H1 (cell line): ENCODE measurements at regions not wholly inside any gene's neighbourhood (a gene's known extent, or its start where the extent isn't known, plus 50 kb on each side); places are given as distances from the start of the nearest gene placed in this dataset.

Experiments
- CTCF ChIA-PET: fragments of 300-600 bp; sonication (Branson Sonifier 250); formaldehyde crosslinking; loops from one replicate; lab custom pipeline; 2021; ENCODE audit not compliant: partially characterized antibody; lab: Charles Lee
- POLR2A ChIA-PET: fragments of 300-600 bp; sonication (Branson Sonifier 250); formaldehyde crosslinking; loops from one replicate; lab custom pipeline; 2021; ENCODE audit warnings: inconsistent platforms; ENCODE audit not compliant: partially characterized antibody; lab: Charles Lee
- DNase-seq, 2 experiments: peaks; one replicate each; pipeline versions ENCODE4 v3.0.0 to v3.0.0-alpha.2; 2010 to 2022; ENCODE audit warnings: low spot score in 2 of 2, low read depth in 1 of 2, mixed read lengths in 1 of 2
- FAIRE-seq: peaks from 2 replicates; lab custom pipeline; 2011; peaks lifted over from hg19 to GRCh38; lab: Jason Lieb, UNC
- H2AFZ ChIP-seq: 2 replicates; pipeline ENCODE4 v1.8.1; 2012; ENCODE audit warnings: low read length, inconsistent platforms
- H2AK5ac ChIP-seq: 2 replicates; pipeline ENCODE4 v1.6.1; 2013; ENCODE audit warnings: low read depth, low read length
- H2BK120ac ChIP-seq: replicated peaks from 2 replicates; pipeline ENCODE3; 2013; ENCODE audit warnings: low read depth, low read length, inconsistent platforms
- H2BK12ac ChIP-seq: 2 replicates; pipeline ENCODE4 v1.6.1; 2013; ENCODE audit warnings: low read depth, low read length
- H2BK15ac ChIP-seq: 2 replicates; pipeline ENCODE4 v1.6.1; 2013; ENCODE audit warnings: low read length
- H2BK20ac ChIP-seq: 2 replicates; pipeline ENCODE4 v1.6.1; 2013; ENCODE audit warnings: low read length
- H2BK5ac ChIP-seq: 2 replicates; pipeline ENCODE4 v1.6.1; 2013; ENCODE audit warnings: low read depth, low read length
- H3K14ac ChIP-seq: 2 replicates; pipeline ENCODE4 v1.6.1; 2013; ENCODE audit warnings: inconsistent platforms; ENCODE audit not compliant: insufficient read length
- H3K18ac ChIP-seq: 2 replicates; pipeline ENCODE4 v1.6.1; 2013; ENCODE audit warnings: low read length; ENCODE audit errors: extremely low read depth
- H3K23ac ChIP-seq: 2 replicates; pipeline ENCODE4 v1.6.1; 2013; ENCODE audit warnings: inconsistent platforms; ENCODE audit not compliant: insufficient read length
- H3K23me2 ChIP-seq: 2 replicates; pipeline ENCODE4 v1.6.1; 2013; ENCODE audit warnings: low read depth, low read length
- H3K27ac ChIP-seq: 2 replicates; pipeline ENCODE4 v1.6.1; 2011; ENCODE audit warnings: low read depth, low read length, inconsistent platforms
- H3K27me3 ChIP-seq, 4 experiments: replicated peaks in 1 of 4; 1 replicate in 1 of 4; 2 replicates in 3 of 4; pipeline versions ENCODE4 v1.6.1 to v1.8.1; 2011 to 2013; ENCODE audit warnings: low read length in 3 of 4, mild to moderate bottlenecking in 3 of 4, inconsistent platforms in 2 of 4, mixed read lengths in 2 of 4, moderate library complexity in 1 of 4; ENCODE audit not compliant: control insufficient read depth in 3 of 4, insufficient read depth in 3 of 4; ENCODE audit errors: extremely low read depth in 1 of 4
- H3K36me3 ChIP-seq, 4 experiments: 2 replicates each; pipeline versions ENCODE4 v1.6.1 to v1.8.1; 2011 to 2013; ENCODE audit warnings: mild to moderate bottlenecking in 4 of 4, low read length in 3 of 4, moderate library complexity in 2 of 4, control low read depth in 1 of 4, inconsistent platforms in 1 of 4; ENCODE audit not compliant: insufficient read depth in 4 of 4, control insufficient read depth in 2 of 4
- H3K4ac ChIP-seq: replicated peaks from 2 replicates; pipeline ENCODE3; 2013; ENCODE audit warnings: low read length, low read depth, mixed read lengths, inconsistent platforms; ENCODE audit not compliant: insufficient read length
- H3K4me1 ChIP-seq, 4 experiments: replicated peaks in 1 of 4; 1 replicate in 1 of 4; 2 replicates in 3 of 4; pipeline versions ENCODE4 v1.6.1 to v1.8.1; 2011 to 2013; ENCODE audit warnings: low read length in 3 of 4, inconsistent platforms in 2 of 4, mixed read lengths in 1 of 4; ENCODE audit not compliant: insufficient read depth in 4 of 4, control insufficient read depth in 3 of 4
- H3K4me2 ChIP-seq, 2 experiments: 2 replicates each; pipeline versions ENCODE4 v1.6.1 to v1.8.1; 2011 to 2013; ENCODE audit warnings: low read depth in 2 of 2, low read length in 2 of 2, control low read depth in 1 of 2, inconsistent platforms in 1 of 2, mild to moderate bottlenecking in 1 of 2; ENCODE audit not compliant: insufficient read depth in 1 of 2
- H3K4me3 ChIP-seq, 4 experiments: fragments of 200-600, 300-600 bp in 1 of 4; sonication (generic), shearing (Covaris generic), sonication (Bioruptor Twin) in 1 of 4; 2 replicates each; pipeline versions ENCODE4 v1.5.1 to v1.8.1; 2011 to 2016; ENCODE audit warnings: low read length in 4 of 4, low read depth in 3 of 4, control low read depth in 2 of 4, inconsistent platforms in 2 of 4, mild to moderate bottlenecking in 2 of 4, mixed read lengths in 1 of 4, moderate library complexity in 1 of 4; ENCODE audit not compliant: insufficient read depth in 2 of 4; ENCODE audit errors: extremely low read depth in 1 of 4
- H3K56ac ChIP-seq: replicated peaks from 2 replicates; pipeline ENCODE3; 2013; ENCODE audit warnings: low read depth, mild to moderate bottlenecking, mixed read lengths, low read length, inconsistent platforms; ENCODE audit not compliant: insufficient read length
- H3K79me1 ChIP-seq: 2 replicates; pipeline ENCODE4 v1.6.1; 2013; ENCODE audit warnings: low read depth, low read length, control low read depth
- H3K79me2 ChIP-seq, 2 experiments: 2 replicates each; pipeline versions ENCODE4 v1.6.1 to v1.8.1; 2012 to 2013; ENCODE audit warnings: low read length in 2 of 2, mild to moderate bottlenecking in 2 of 2, inconsistent platforms in 1 of 2; ENCODE audit not compliant: insufficient read depth in 2 of 2, control insufficient read depth in 1 of 2
- H3K9ac ChIP-seq, 4 experiments: replicated peaks in 1 of 4; 1 replicate in 1 of 4; 2 replicates in 3 of 4; pipeline versions ENCODE4 v1.6.1 to v1.8.1; 2011 to 2013; ENCODE audit warnings: low read depth in 3 of 4, low read length in 3 of 4, control low read depth in 2 of 4, mild to moderate bottlenecking in 2 of 4, moderate library complexity in 2 of 4, inconsistent platforms in 1 of 4; ENCODE audit errors: extremely low read depth in 1 of 4
- H3K9me3 ChIP-seq, 2 experiments: 2 replicates each; pipeline versions ENCODE4 v1.6.1 to v1.8.1; 2012 to 2013; ENCODE audit warnings: mild to moderate bottlenecking in 2 of 2, moderate library complexity in 2 of 2, control low read depth in 1 of 2, inconsistent platforms in 1 of 2, low read depth in 1 of 2, low read length in 1 of 2, mixed read lengths in 1 of 2; ENCODE audit not compliant: insufficient read depth in 2 of 2
- H4K20me1 ChIP-seq, 2 experiments: replicated peaks in 1 of 2; 2 replicates each; pipeline versions ENCODE3 to v1.8.1; 2011 to 2013; ENCODE audit warnings: inconsistent platforms in 2 of 2, low read length in 2 of 2, mild to moderate bottlenecking in 1 of 2; ENCODE audit not compliant: insufficient read depth in 2 of 2, control insufficient read depth in 1 of 2
- H4K5ac ChIP-seq: 2 replicates; pipeline ENCODE4 v1.6.1; 2013; ENCODE audit warnings: low read length, low read depth, mixed read lengths, inconsistent platforms; ENCODE audit not compliant: insufficient read length
- H4K8ac ChIP-seq: 2 replicates; pipeline ENCODE4 v1.8.0; 2013; ENCODE audit warnings: mild to moderate bottlenecking, moderate library complexity, low read length, inconsistent platforms; ENCODE audit not compliant: insufficient read depth; ENCODE audit errors: extremely low read depth
- H4K91ac ChIP-seq: replicated peaks from 2 replicates; pipeline ENCODE3; 2013; ENCODE audit warnings: low read length, mixed read lengths, inconsistent platforms; ENCODE audit not compliant: insufficient read length
- NANOG ChIP-seq: IDR thresholded peaks from 2 replicates; pipeline ENCODE4 v1.6.1; 2011; ENCODE audit warnings: low read length, low read depth, mild to moderate bottlenecking, inconsistent platforms; ENCODE audit not compliant: insufficient read depth, poor library complexity, severe bottlenecking
- NRF1 ChIP-seq: IDR thresholded peaks from 2 replicates; pipeline ENCODE4 v1.6.1; 2011; ENCODE audit warnings: mild to moderate bottlenecking, low read depth, low read length, improper control_type of control experiment
- WGBS, 2 experiments: shearing (Covaris generic) in 1 of 2; methylation state at CpG; one replicate each; pipeline versions ENCODE4 v1.1.6 to v1.1.7; 2013 to 2015; ENCODE audit warnings: low lambda C conversion rate in 2 of 2, mixed read lengths in 2 of 2, inconsistent platforms in 1 of 2, low coverage in 1 of 2, missing lambda C conversion rate in 1 of 2; ENCODE audit not compliant: insufficient replicate concordance in 2 of 2, insufficient coverage in 1 of 2, insufficient read length in 1 of 2; ENCODE audit errors: extremely low coverage in 1 of 2, missing lambda C conversion rate in 1 of 2; 5-methylcytosine and 5-hydroxymethylcytosine counted together

DNA sequence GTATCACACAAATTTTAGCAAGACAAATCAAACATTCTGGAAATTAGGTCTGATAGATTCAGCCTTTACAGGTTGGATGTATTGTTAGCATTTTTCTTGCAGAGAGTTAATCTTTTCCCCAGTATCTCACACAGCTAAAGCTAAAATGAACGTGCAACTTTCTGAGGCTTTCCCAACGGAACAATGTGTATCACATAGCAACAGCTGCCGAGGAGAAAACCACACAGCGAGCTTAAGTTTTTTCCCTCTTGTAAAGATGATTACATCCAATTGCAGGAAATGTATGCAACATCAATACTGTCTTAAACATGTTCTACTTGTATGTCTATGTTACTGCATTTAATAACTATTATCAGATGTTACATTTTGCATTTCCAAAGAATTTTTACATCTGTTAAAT, 182.2 kb downstream of the CCDC59 start:
- Histone ChIP-seq H3K23ac (no peak overlapping the region), H4K20me1 (no peaks in the 10 kb centered on the region), H3K4ac (no peak overlapping the region), H3K9me3 (no peaks in the 10 kb centered on the region), H3K4me2 (no peak overlapping the region), H3K27ac (no peak overlapping the region), H3K14ac (no peak overlapping the region), H4K5ac (peak overlapping the region; percentile 76), H2AFZ (no peak overlapping the region), H2AK5ac (no peak overlapping the region), H3K79me2 (no peaks in the 10 kb centered on the region), H4K91ac (no peak overlapping the region), H2BK20ac (no peak overlapping the region), H3K9ac (no peak overlapping the region), H3K27me3 (no peaks in the 10 kb centered on the region), H3K4me1 (peaks cover 0 to 9% (median 0%) of the 10 kb centered on the region in 4 experiments; a peak in 1 of 7 replicates), H2BK120ac (no peak overlapping the region), H3K79me1 (no peaks in the 10 kb centered on the region), H2BK15ac (no peak overlapping the region), H2BK5ac (no peak overlapping the region), H3K4me3 (no peak overlapping the region), H3K36me3 (no peaks in the 10 kb centered on the region), H3K18ac (no peak overlapping the region), H3K56ac (no peak overlapping the region), H2BK12ac (no peak overlapping the region), H3K23me2 (no peaks in the 10 kb centered on the region), H4K8ac (no peak overlapping the region)
- 86% methylated on average over 4 of the region's 4 CpGs; no CpG with 5 or more reads in 1 of the 2 experiments for WGBS, 2 experiments
- FAIRE-seq (no peak), DNase-seq (no peak)
- TF ChIP-seq NRF1 (no peak), NANOG (no peak)
- POLR2A ChIA-PET, result no interaction called here
- CTCF ChIA-PET, result interaction anchor here (1.4 kb wide), 2 partner anchors 11 to 183 kb away, joined by 3 to 4 read pairs; partner anchors contain the start of genes CCDC59 and METTL25
